ENCODE measurements at regions not wholly inside any gene's neighbourhood (a gene's known extent, or its start where the extent isn't known, plus 50 kb on each side); places are given as distances from the start of the nearest gene placed in this dataset.

- no peaks in the 10 kb centered on the region for H3K36me3 ChIP-seq (ENCODE audit: control insufficient read depth in 4 of 4, insufficient read depth in 3 of 4, low read depth in 1 of 4, low read length in 3 of 4)
- DNase-seq (ENCODE audit: low spot score), result no peak
- H3K27me3 ChIP-seq (ENCODE audit: control insufficient read depth in 4 of 4, insufficient read depth in 4 of 4, low read length in 3 of 4), result no peaks in the 10 kb centered on the region
- H3K9me3 ChIP-seq (ENCODE audit: control insufficient read depth in 4 of 4, low read length in 3 of 4), result no peaks in the 10 kb centered on the region
- no peak overlapping the region for H3K4me3 ChIP-seq (ENCODE audit: low read depth in 1 of 3, low read length in 3 of 3)
- whole genome bisulfite sequencing, result 55% methylated on average over 3 of the region's 3 CpGs
- no peak overlapping the region for H3K9ac ChIP-seq (ENCODE audit: low read depth in 1 of 2, low read length in 2 of 2)
- H3K27ac ChIP-seq (ENCODE audit: low read depth in 1 of 2, low read length in 2 of 2), result no peak overlapping the region
- no peak for TF ChIP-seq TAF1 (conservative IDR thresholded peaks at IDR 0.05)
- TF ChIP-seq, protein P1, sequence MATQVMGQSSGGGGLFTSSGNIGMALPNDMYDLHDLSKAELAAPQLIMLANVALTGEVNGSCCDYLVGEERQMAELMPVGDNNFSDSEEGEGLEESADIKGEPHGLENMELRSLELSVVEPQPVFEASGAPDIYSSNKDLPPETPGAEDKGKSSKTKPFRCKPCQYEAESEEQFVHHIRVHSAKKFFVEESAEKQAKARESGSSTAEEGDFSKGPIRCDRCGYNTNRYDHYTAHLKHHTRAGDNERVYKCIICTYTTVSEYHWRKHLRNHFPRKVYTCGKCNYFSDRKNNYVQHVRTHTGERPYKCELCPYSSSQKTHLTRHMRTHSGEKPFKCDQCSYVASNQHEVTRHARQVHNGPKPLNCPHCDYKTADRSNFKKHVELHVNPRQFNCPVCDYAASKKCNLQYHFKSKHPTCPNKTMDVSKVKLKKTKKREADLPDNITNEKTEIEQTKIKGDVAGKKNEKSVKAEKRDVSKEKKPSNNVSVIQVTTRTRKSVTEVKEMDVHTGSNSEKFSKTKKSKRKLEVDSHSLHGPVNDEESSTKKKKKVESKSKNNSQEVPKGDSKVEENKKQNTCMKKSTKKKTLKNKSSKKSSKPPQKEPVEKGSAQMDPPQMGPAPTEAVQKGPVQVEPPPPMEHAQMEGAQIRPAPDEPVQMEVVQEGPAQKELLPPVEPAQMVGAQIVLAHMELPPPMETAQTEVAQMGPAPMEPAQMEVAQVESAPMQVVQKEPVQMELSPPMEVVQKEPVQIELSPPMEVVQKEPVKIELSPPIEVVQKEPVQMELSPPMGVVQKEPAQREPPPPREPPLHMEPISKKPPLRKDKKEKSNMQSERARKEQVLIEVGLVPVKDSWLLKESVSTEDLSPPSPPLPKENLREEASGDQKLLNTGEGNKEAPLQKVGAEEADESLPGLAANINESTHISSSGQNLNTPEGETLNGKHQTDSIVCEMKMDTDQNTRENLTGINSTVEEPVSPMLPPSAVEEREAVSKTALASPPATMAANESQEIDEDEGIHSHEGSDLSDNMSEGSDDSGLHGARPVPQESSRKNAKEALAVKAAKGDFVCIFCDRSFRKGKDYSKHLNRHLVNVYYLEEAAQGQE (IDR thresholded peaks at IDR 0.05), result no peak
- TF ChIP-seq RXRA (IDR thresholded peaks at IDR 0.05), result no peak
- TF ChIP-seq, protein P2, sequence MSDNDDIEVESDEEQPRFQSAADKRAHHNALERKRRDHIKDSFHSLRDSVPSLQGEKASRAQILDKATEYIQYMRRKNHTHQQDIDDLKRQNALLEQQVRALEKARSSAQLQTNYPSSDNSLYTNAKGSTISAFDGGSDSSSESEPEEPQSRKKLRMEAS (IDR thresholded peaks at IDR 0.05), result no peak
- no peak for TF ChIP-seq SP1 (IDR thresholded peaks at IDR 0.05)
- no peak for TF ChIP-seq HNF4A (conservative IDR thresholded peaks at IDR 0.05)
- TF ChIP-seq FOXA2 (IDR thresholded peaks at IDR 0.05), result no peak
- TF ChIP-seq HNF4G (IDR thresholded peaks at IDR 0.05), result no peak
- TF ChIP-seq, protein P3, sequence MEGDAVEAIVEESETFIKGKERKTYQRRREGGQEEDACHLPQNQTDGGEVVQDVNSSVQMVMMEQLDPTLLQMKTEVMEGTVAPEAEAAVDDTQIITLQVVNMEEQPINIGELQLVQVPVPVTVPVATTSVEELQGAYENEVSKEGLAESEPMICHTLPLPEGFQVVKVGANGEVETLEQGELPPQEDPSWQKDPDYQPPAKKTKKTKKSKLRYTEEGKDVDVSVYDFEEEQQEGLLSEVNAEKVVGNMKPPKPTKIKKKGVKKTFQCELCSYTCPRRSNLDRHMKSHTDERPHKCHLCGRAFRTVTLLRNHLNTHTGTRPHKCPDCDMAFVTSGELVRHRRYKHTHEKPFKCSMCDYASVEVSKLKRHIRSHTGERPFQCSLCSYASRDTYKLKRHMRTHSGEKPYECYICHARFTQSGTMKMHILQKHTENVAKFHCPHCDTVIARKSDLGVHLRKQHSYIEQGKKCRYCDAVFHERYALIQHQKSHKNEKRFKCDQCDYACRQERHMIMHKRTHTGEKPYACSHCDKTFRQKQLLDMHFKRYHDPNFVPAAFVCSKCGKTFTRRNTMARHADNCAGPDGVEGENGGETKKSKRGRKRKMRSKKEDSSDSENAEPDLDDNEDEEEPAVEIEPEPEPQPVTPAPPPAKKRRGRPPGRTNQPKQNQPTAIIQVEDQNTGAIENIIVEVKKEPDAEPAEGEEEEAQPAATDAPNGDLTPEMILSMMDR (IDR thresholded peaks at IDR 0.05; ENCODE audit: low read depth, low read length, missing input control), result no peak
- TF ChIP-seq NR2F2 (IDR thresholded peaks at IDR 0.05), result no peak
- TF ChIP-seq EGR1 (IDR thresholded peaks at IDR 0.05; ENCODE audit: low read depth in 2 of 2), result no peak
- TF ChIP-seq RAD21 (IDR thresholded peaks at IDR 0.05), result no peak
- no peak for TF ChIP-seq YY1 (IDR thresholded peaks at IDR 0.05)
- TF ChIP-seq, protein P4, sequence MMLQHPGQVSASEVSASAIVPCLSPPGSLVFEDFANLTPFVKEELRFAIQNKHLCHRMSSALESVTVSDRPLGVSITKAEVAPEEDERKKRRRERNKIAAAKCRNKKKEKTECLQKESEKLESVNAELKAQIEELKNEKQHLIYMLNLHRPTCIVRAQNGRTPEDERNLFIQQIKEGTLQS (IDR thresholded peaks at IDR 0.05), result no peak
- H3K4me1 ChIP-seq (ENCODE audit: control insufficient read depth in 4 of 4, insufficient read depth in 4 of 4, low read length in 3 of 4), result no peaks in the 10 kb centered on the region
Measured at GRCh38 chr3:191958980-191959671, 498.2 kb downstream of the PYDC2 start.

DNA sequence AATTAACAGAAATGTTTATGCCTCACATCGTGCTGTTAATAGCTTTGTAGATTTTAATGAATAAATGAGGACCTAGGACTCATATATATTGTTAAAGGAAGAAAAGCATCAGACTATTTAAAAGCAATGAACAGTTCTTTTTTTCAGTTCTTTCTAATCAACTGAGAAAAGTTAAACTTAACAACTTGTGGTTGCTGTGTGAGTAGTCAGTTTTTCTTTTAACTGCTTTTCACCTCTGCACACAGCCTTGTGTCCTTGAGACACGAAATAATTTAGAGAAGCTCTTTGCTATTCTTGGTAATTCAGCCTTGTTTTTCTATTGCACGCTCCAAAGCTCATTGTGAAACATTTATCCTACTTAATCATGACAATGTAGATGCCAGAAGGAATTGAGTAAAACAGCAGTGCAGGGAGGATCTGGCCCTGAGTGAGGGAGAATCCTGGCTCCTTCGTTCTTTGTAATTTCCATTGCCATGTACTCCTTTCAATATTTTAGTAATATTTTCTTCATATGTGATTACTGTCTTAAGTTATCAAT, 499.0 kb downstream of the PYDC2 start:
- H3K4me1 ChIP-seq (ENCODE audit: control insufficient read depth in 4 of 4, insufficient read depth in 4 of 4, low read length in 3 of 4), result no peaks in the 10 kb centered on the region
- DNase-seq (ENCODE audit: low spot score), result no peak
- no peak overlapping the region for H3K9ac ChIP-seq (ENCODE audit: low read depth in 1 of 2, low read length in 2 of 2)
- no peaks in the 10 kb centered on the region for H3K36me3 ChIP-seq (ENCODE audit: control insufficient read depth in 4 of 4, insufficient read depth in 3 of 4, low read depth in 1 of 4, low read length in 3 of 4)
- no peaks in the 10 kb centered on the region for H3K27me3 ChIP-seq (ENCODE audit: control insufficient read depth in 4 of 4, insufficient read depth in 4 of 4, low read length in 3 of 4)
- H3K27ac ChIP-seq (ENCODE audit: low read depth in 1 of 2, low read length in 2 of 2), result no peak overlapping the region
- WGBS, result 62% methylated on average over 4 of the region's 4 CpGs
- H3K4me3 ChIP-seq (ENCODE audit: low read depth in 1 of 3, low read length in 3 of 3), result no peak overlapping the region
- no peaks in the 10 kb centered on the region for H3K9me3 ChIP-seq (ENCODE audit: control insufficient read depth in 4 of 4, low read length in 3 of 4)
- TF ChIP-seq JUND (IDR thresholded peaks at IDR 0.05) (no peak), EGR1 (IDR thresholded peaks at IDR 0.05; ENCODE audit: low read depth in 2 of 2) (no peak), NR2F2 (IDR thresholded peaks at IDR 0.05) (no peak), SP1 (IDR thresholded peaks at IDR 0.05) (no peak), FOXA1 (IDR thresholded peaks at IDR 0.05) (no peak), YY1 (IDR thresholded peaks at IDR 0.05) (no peak), HNF4G (IDR thresholded peaks at IDR 0.05) (no peak), ZBTB33 (IDR thresholded peaks at IDR 0.05) (no peak)
- TF ChIP-seq, protein P3 (IDR thresholded peaks at IDR 0.05; ENCODE audit: low read depth, low read length, missing input control), result no peak
- TF ChIP-seq, protein P1 (IDR thresholded peaks at IDR 0.05), result no peak

Measured in liver (tissue), 8 donors.